Kidney capillary endothelial cell (primary cell): ENCODE measurements at regions not wholly inside any gene's neighbourhood (a gene's known extent, or its start where the extent isn't known, plus 50 kb on each side); places are given as distances from the start of the nearest gene placed in this dataset.

Experiments used
- DNase-seq: peaks from one replicate; pipeline ENCODE4 v3.0.0-alpha.2; 2018; ENCODE audit warnings: low spot score

DNA sequence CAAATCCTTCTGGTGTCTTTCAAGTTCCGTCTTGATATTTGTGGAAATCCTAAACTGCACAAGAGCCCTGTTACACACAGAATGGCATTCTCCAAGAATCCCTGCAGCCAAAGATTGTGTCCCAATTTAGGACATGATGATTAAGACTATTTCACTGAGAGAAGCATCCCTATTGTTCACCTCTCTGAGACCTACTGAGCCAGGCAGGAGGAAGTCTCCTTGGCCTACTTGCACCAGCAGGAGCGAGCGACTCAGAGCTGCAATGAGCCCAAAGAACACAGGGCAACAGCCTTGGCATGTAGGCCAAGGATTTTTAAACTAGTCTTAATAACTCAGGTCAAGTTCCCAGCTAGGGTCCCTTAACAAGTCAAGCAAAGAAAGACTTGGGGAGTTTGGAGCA is 79.4 kb upstream of the RUNX1 start:
- no peak for DNase-seq

DNA sequence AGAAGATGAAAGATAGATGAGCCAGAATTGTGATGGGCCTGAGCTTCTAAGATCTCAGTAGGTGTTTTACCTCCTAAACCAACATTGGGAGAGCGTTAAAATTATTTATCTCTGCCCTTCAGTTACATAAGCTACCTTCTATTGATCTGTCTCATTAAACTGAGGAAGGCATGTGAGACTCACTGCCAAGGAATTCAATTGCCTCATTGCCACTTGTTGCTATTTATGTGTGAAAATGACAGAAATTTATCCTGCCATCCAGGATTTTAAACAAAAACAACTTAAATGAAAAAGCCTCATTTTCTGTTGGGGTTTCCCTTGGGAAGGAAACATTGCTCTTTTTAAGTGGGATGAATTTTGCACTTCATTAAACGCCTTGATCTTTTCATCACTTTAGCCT is 78.7 kb upstream of the RUNX1 start:
- no peak for DNase-seq

DNA sequence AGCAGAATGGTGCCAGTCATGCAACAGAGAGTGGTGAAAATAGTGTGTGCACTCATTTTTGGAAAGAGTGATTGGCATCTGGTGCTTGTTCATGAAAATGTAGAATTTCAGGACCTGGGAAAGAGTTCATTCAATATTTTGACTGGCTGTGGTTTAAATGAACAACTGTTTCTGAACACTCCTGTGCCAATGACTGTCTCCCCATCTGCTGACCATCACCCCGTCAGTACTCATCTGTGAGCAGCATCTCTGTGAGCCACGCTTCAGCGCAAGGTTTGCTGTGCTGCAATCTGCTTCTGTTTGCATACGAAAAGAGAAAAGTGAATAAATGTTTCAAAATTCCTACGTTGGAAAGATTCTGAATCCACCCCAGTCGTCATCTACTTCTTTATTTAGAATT is 77.9 kb upstream of the RUNX1 start:
- DNase-seq: no peak

GRCh38 chr21:35120631-35121180 is 71.6 kb upstream of the RUNX1 start:
- no peak for DNase-seq

DNA sequence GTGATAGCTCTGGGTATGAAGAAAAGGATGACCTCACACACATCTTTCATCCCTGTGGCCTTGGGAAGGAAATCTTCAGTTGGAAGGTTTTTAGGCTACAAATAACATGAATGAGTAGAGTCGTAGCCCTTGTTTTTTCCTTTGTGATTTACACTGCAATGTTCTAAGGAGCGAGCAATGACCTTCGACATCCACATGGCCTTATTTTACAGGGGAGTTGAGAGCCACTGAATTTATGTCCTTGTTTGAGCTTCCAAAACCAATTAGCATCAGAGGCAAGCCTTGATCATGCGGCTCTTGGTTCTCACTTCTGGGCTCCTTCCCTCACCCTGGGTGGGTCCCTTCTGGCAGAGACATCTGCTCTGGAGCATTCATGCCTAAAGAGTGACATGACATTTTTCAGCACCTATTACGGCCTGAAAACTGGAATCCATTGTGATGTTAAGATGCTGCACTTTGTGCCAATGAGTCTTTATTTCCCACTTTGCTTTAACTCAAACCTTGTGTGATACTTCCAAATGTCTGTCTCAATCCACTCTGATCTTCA is 70.5 kb upstream of the RUNX1 start:
- no peak for DNase-seq

GRCh38 chr21:35116777-35117176 is 67.7 kb upstream of the RUNX1 start:
- DNase-seq: no peak

- no peak for DNase-seq
Measured at GRCh38 chr21:35113064-35113463, 64.0 kb upstream of the RUNX1 start.

DNA sequence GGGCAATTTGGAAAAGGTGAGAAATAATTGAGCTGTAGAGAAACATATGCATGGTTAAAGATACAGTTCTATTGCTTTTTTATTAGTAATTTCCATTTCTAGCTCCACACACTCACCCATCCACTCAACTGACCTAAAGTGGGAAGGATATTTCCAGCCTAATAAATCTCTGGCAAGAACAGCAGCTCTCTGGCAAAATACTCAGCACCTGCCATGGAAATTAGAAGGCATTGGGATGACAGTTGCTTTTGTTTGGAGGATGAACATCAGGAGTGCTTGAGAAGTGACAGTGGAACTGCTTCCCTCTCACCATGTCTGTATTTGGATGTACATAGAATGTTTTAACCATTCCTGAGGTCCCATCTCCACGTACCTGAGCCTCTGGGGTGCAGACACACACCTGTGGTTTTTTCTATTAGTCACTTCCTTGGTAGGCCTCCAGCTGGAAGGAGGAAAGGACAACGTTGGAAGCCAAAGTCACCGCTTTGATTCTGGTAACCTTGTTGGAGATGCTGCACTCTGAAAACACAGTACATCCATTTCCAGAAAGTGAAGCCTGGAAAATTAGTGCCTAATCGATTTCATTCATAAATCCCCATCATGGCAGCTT is 62.3 kb upstream of the RUNX1 start:
- no peak for DNase-seq

DNA sequence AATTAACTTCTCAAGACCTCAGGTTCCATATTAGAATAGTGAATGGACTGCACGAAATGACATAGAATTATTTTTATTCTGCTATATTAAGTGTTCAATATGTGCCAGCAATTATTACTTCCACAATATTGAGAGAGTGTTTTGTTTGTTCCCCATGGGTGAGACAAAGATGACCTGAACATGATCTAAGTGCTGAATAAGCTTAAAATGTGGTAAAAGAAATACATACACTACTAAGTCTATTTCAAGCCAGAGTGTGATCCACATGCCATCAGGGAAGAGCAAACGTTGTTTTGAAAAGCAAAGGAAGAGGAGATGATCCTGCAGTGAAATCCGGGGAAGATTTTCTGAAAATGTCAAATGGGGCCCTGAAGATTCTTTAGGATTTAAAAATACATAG is 59.8 kb upstream of the RUNX1 start:
- DNase-seq: no peak

DNA sequence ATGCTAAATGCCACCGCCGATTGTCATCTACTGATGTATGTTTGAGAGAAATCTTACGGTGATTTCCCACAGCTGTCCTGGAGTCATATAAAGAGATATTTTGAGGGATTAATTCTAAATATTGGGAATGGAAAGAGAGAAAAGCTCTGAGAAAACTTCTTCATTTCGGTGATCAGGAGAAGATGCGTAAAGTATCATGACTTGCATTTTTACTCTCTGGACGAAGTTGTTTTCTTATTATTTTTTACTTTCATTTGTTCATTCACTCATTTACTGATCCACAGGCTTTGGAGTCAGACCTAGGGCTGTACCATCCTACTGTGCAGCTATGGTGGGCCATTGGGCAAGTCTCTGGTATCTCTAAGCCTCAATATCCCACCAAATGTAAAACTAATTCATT is 58.4 kb upstream of the RUNX1 start:
- no peak for DNase-seq

- no peak for DNase-seq
Measured at GRCh38 chr21:35106246-35106835, 57.2 kb upstream of the RUNX1 start.

DNA sequence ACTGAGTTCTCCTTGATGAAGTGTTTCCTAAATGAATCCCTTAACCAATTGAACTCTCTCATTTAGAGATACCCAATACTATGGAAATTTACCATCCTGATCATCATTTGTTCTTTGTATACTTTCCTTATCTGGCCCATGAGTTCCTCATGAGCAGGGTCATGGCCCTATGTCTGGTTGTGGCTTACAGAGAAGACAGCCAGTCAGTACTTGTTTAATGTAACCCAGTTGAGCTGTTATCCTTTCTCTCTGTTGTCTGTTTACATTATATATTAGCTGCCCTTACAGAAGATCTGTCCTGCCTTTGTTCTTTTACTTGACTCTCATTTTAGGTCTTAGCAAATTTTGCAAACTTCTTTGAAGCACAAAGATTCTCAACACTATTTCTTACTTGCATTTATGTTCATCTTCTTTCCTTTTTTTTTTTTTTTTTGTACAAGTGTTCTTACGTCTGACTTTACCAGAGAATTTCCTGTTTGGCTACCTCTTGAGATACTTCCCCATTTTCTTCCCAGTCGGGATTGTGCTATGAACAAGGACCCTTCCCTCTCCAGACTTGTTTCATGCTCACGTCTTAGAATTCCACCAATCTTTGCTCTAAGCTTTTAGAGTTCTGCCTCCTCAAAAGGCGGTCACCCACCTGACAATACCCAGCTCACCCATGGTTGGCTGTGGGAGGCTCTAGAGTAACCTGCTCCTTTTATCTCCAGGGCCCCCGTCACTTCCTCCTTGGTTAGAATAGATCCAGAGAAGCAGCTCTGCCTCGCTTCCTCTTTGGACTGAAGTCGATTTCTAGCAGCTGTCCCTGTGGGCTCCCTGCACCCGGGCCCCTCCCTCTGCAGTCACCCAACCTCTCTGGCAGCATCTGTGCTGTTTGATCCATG is 53.6 kb upstream of the RUNX1 start:
- DNase-seq: no peak

DNA sequence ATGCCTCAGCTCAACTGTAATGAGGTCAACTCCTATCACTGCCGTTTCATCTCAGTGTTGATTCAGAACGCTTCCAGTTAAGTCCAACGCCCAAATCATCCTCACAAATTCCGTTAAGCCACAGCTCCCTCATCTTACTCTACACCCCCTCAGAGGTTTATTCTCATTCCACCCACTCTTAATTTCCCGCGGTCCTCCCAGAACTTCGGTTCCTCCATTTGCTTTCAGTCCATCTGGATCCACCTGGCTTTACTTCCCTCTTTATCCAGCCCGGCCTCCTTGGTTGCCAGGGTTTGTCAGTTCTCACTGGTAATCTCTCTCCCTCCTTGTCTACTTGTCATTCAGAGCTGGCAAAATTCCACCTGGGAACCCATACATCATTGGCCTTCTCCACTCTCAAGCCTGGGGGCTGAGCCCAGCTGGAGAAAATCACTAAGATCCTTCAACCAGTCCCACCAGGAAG is 51.3 kb upstream of the RUNX1 start:
- no peak for DNase-seq

DNA sequence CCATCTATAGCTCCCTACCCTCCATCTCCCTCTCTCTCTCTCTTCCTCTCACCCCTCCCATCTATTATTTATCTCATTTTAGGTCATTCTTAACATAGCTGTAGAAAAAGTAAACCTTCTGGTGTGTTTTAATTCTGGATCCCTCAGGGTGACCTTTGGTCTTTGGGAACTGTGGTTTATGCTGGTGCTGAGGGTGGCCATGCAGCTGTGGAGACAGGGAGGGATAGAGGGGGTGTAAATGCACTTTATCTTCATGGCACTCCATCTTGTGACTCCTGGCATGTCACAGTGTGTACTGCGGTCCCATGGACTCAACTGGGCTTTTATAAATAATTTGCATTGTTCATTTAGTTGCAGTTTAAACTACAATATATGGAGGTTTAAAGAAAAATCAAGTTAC is 50.2 kb upstream of the RUNX1 start:
- no peak for DNase-seq
